HG02642 (cell line): ENCODE measurements at regions not wholly inside any gene's neighbourhood (a gene's known extent, or its start where the extent isn't known, plus 50 kb on each side); places are given as distances from the start of the nearest gene placed in this dataset.
"Not testable (repeated sequence)": the region's sequence is repeated elsewhere in the genome, so short reads cannot be mapped to it uniquely, and the experiment has no call there.

Source experiments
- ATAC-seq: cut with Tn5 transposase; IDR thresholded peaks from one replicate; pipeline ENCODE4 v1.9.1; 2021; ENCODE audit warnings: mild to moderate bottlenecking; ENCODE audit not compliant: unreplicated experiment, poor library complexity

DNA sequence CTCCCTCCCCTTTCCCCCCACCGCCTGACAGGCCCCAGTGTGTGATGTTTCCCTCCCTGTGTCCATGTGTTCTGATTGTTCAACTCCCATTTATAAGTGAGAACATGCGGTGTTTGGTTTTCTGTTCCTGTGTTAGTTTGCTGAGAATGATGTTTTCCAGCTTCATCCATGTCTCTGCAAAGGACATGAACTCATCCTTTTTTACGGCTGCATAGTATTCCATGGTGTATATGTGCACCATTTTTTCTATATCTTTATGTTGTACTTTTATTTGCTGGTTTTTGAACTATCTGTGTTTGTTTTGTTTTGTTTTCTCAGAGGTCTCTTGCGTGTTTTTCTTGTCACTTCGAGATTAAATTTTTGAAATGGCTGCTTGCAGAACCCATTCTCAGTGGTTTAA lies 188.8 kb upstream of the SLIT2 start:
- ATAC-seq: not testable (repeated sequence)

DNA sequence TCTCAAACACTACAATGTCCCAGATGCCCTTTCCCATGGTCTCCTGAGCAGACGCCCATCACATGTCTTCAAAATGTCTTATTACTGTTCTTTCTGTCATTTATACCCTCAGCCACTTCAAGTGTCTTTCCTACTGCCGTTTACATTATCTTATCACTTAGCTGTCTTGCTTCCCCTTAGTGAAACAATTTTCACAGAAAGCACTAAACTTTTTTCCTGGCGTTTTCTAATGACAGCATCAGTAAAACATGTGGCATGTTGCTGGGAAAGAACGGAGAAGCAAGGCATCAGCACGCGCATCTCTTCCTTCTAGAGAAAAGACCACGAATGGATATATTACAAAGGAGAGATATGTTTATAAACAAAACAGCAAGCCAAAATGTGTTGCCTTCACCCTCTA lies 189.7 kb upstream of the SLIT2 start:
- ATAC-seq: no peak

DNA sequence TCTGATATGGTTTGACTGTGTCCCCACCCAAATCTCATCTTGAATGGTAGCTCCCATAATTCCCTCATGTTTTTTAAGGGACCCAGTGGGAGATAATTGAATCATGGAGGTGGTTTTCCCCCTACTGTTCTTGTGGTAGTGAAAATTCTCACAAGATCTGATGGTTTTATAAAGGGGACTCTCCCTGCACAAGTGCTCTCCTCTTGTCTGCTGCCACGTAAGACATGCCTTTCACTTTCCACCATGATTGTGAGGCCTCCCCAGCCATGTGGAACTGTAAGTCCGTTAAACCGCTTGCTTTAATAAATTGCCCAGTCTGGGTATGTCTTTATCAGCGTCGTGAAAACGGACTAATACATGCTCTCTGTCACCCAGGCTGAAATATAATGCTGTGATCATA lies 200.9 kb upstream of the SLIT2 start:
- ATAC-seq: no peak

DNA sequence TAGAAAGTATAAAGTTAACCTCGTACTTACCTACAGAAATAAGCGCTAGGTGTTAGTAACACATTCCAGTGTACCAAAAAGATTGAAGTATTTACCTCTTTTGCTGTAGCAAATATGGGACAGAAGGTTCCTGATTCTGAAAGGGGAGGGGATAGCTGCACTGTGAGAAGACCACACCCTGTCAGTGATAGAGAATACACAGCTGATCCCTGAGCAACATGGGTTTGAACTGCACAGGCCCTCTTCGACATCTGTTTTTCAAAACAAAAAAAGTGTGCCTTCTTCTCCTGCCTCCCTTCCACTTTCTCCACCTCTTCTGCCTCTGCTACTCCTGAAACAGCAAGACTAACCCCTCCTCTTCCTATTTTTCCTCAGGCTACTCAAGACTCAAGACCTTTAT lies 201.8 kb upstream of the SLIT2 start:
- ATAC-seq: no peak

DNA sequence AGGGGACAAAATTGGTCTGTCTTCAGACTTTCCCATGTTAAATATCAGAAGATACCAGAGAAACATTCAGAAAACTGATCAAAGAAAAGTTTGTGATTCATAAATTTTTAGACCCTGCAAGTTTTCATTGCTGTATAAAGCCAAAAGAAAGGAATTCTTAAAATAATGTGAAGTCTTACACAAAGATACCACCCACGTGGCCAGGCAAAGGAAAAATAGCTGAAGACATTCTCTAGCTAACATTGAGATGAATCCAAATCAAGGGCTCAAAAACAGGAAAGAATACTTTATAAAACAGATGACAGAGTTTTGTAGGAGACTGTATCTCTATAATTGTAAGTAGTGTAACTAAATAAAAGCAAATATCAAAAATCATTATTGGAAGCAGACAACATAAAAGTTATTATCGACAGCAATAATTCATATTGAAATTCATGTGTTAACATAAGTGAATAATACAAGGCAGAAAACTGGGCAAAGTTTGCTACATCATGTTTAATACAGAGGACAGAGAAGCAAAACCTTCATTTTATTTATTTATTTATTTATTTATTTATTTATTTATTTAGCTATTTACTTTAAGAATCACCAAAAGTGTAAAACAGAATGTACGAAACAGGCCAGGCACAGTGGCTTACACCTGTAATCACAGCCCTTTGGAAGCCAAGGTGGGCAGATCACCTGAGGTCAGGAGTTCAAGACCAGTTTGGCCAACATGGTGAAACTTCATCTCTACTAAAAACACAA lies 204.6 kb upstream of the SLIT2 start:
- no peak for ATAC-seq

DNA sequence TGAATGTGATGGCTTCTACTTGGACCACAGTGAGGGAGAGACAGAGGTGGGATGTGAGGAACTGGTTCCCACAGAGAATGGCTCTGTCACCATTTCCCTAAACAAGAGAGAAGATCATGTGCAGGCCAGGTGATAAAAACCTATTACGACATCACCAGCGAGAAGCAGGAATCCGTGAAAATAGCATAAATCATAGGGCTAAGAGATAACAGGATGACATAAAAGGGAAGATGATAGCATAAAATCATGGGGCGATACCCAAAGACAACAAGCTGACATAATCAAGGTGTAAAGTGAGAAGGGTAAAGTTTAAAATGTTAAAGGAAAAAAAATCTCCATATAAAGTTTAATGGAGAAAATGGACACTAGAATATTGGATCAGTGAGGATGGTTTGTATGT lies 205.5 kb upstream of the SLIT2 start:
- no peak for ATAC-seq

DNA sequence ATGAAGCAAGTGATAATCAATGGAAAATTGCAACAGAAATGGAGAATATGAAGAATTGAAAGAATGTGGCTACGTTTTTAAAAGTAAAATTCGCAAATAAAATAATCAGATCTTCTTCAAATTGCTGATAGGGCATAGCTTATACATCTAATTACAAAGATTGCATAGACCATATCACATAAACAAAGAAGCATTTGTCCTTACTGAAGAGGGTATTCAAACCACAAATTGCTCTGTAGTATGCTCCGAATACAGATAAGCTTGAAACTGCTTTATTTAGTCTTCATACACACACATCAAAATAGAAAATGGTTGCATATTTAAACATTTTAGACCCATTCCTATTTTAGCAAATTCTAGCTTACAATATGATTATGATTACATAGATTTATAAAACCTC lies 206.7 kb upstream of the SLIT2 start:
- ATAC-seq: no peak

DNA sequence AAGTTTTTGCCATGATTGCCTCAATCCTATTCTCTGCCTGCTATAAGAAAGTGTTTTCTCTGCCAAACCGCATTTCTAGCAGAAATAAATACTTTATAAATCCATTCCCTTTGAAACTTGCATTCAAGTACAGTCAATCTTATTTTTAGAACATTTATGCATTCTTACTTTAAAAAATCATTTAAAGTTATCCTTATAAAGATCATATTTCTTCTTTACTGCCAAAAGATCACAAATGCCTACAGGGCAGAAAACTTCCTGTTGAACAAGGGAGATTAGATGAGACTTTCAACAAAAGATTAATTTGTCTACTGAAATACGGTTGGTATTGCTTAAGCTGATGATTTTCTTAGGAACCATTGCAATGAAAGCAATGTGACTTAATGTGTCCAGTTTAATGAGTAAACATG lies 207.2 kb upstream of the SLIT2 start:
- ATAC-seq: no peak

DNA sequence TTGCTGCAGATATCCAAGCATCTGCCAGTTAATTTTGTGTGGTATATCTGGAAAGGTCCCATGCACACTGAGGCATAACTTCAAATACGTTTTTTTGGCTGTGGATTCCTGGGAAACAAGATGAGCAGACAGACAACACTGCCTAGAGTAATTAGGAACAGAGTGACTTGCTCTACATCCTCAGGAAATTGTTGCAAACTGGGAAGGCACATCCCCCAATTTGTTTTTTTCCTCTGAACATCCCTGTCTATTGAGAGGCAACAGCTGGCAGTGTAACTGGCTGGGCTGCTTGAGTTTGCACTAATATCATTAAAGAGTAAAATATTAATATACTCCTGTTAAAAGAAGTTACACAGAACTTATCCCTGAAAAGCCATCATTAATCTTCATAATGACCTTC lies 207.7 kb upstream of the SLIT2 start:
- ATAC-seq: no peak

DNA sequence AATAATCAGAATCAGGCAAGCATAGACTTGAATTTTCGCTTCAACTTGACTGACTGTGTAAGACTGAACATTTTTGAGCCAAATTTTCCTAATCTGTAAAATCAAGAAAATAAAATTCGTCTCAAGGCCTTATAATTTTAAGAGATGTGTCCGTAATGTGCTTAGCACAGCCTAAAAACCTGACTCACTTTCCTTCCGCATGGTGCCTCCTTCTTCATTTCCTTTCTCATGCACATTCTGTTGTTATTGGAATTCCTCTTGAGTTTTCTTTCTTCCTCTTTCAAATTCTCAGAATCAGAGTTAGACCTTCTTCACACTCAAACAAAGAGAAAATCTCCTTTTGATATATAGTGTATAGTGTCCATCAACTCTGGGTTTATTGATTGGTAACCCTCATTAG lies 208.9 kb upstream of the SLIT2 start:
- ATAC-seq: no peak

DNA sequence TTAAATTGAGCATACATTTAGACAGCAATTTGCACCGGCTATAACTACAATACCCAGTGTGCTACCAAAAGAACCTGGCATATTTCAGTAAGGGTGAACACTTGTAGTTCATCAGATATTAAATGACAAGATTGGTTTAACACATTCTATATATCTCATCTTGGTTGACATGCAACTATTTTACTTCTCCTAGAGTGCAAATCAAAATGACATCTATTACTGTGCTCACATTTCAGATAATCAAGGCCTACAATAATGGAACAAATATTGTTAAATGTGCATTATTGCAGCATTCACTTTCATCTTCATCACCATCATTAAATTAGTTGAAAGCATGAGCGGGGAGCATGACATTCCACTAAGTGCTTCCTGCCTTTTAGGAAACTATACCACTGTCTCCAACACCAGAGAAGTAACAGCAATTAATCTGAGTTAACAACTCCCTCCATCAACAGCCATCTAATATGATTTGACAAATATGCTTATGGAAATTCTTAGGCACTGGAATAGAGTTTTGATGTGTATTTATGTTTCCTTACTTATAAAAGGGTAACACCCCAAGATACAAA lies 209.8 kb upstream of the SLIT2 start:
- ATAC-seq: no peak

DNA sequence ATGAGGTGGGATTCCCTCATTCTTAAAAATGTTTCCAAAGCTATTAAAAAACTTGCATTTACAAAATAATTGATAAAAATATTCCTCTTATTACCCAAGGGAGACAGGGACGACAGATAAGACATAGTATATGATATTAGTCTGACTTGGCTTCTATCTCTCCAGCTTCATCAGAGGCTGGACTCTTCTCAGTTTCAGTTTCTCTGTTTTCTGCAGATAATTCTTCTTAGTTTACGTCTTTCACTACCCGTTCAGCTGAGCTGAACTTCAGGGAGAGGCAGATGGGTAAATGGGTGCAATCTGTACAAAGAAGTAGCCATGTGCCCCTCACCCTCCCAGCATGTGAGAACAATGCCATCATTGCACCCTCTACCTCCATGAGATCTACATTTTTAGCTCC lies 214.0 kb upstream of the SLIT2 start:
- ATAC-seq: no peak

DNA sequence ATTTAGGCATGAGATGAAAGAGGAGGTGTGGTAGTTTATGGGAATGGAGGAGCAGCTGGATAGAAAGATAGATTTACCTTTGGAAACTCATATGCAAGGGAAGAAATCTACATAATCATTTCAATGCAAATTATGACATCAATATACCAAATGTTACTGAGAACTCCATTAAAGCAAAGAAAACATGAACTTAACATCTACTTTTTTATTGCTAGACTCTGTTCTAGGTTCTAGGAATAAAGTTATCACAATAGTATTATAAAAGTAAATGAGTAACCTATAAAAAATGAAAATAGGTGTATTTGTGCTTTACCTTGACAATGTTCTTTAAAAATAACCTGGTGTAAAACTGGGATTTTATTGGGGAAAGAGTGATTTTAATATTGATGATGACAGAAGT lies 221.6 kb upstream of the SLIT2 start:
- no peak for ATAC-seq

DNA sequence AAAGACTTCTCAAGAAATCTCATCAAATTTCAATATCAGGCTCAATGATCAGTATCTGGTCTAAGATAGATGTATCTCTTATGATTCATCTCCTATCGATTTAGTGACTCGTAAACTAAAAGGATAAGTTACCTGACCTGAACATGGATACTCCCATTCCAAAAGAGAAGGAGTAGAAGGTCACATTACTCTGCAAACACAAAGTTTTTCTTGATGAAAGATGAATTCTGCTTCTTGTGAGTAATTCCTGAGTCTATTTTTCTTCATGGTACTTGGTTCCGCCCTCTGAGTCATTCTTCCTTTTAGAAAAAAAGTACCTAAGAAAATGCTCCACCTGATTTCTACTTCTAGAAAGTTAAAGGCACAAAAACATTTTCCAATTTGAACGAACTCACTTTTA lies 223.1 kb upstream of the SLIT2 start:
- no peak for ATAC-seq

DNA sequence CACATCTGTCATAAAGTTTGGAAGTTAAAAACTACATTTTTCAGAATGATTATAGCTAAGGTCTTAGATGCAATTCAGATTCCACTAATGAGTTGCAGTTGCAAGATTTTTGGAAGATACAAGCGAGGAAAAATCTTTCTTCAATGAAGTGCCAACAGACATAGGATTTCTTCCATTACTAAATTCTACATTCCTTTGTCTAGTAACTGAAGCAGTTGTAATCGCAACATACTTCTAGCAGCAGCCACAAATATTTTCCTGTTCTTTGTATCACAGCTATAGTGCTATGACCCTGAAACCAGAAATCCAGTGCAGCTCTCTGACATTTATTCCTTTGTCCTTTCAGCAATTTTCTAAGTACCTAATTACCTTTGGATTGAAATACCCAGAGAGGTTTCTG lies 225.2 kb upstream of the SLIT2 start:
- no peak for ATAC-seq

DNA sequence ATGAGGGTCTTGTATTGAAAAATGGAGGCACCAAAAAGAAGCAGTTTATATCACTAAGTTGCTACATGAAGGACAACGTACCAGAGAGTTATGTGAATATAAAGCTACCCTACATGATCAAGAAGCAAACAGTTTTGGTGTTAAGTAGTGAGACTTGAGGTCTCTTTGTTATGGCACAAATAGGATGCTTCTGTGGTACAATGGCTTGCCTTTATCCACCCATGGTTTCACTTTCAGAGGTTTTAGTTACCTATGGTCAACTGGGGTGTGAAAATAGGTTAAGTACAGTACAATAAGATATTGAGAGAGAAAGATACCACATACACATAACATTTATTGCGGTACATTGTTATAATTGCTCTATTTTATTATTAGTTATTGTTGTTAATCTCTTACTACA lies 229.2 kb upstream of the SLIT2 start:
- ATAC-seq: no peak

DNA sequence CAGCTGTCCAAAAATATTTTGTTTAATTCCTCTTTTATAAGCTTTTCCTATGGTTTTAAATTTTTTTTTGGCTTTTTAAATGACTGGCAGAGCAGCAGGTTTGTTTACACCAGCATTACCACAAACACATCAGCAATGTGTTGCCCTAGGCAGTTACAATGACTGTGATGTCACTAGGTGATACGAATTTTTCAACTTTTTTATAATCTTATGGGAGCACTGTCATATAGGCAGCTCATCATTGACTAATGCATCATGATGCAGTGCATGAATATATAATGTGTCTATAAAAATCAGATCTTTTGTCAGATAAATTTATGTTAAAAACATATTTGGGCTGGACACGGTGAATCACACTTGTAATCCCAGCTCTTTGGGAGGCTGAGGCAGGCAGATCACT lies 231.6 kb upstream of the SLIT2 start:
- ATAC-seq: no peak

DNA sequence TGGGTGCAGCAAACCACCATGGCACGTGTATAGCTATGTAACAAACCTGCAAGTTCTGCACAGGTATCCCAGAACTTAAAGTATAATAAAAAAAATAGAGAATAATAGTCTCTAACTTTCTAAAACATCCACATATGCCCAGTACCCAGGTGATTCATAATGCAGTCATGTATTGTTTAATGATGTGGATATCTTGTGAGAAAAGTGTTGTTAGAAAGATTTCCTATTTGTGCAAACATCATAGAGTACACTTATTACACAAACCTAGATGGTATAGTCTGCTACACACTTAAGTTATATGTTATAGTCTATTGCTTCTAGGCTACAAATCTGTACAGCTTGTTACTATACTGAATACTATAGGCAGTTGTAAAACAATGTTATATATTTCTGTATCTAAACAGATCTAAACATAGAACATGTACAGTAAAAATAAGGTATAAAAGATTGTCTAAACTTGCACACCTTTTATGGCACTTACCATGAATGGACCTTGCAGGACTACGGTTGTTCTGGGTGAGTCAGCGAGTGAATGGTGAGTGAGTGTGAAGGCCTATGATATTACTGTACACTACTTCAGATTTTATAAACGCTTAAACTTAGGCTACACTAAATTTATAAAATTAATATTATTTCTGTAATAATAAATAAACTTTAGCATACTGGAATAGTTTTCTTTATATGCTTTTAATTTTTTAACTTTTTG lies 232.2 kb upstream of the SLIT2 start:
- ATAC-seq: no peak

DNA sequence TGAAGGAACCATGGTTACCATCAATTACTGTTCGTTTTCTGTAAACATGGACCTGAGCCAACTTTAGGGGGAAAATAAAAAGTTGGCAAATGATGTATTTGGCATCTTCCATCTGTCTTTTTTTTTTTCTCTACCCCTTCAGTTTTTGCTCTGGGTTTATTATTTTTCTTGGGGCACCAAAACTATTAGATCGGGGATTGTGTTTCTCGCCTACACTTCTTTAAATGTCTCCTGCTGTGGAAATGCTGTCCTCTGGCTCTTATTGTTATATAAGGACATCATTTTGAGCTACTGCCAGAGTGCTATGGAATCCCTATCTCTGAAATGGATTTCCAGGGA lies 234.0 kb upstream of the SLIT2 start:
- ATAC-seq: no peak

DNA sequence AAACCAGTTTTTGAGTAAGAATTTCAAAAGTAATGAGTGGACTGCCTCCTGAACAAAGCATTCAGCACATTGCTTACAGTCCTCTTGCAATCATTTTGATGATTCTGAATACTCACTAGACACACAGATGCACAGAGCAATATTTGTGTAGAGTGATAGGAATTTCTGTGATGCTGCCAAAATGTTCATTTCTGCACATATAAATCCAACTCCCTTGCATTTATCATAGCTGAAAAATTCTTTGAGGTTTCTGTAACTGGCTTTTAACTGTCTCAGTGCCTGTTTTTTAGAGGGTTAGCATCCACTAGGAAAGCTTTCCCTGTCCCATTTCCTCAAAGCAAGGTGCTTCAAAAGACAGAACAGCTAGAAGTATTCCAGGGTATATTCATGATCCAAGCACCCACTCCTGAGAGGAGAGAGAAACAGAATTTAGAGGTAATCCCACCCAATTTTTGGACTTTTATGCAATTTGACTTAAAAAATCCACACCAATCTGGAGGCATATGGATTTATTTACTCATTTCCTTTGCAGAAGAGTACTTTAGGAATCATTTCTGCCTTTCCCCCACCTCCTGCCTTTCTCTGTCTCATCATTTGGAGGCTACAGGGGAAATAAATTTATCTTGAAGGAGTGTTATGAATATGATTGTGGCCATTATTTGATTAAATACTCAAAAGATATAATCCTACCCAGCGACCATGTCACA lies 234.5 kb upstream of the SLIT2 start:
- no peak for ATAC-seq

DNA sequence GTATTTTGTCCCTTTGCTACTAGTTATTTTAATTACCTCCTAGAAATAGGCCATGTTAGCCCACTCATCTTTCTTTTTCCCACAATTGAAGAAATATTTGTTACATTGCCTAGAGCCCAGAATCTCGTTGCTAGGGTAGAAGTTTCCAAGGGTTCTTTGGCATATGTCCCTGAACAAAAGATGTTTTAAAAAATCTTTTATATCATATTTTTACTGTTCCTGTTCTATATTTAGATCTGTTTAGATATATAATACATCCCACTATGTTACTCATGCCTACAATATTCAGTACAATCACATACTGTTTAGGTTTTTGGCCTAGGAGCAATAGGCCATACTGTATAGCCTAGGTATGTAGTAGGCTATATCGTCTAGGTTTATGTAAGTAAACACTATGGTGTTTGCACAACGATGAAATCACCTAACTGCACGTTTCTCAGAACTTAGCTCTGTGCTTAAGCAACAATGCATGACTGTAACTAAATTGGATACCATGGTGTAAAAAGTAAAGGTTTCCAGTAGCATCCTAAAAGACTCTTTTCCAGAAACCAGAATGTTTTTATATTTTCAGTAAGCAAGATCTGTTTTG lies 236.0 kb upstream of the SLIT2 start:
- ATAC-seq: no peak
